HEK293 (cell line): ENCODE measurements at regions not wholly inside any gene's neighbourhood (a gene's known extent, or its start where the extent isn't known, plus 50 kb on each side); places are given as distances from the start of the nearest gene placed in this dataset.

ENCODE experiments used
- CTCF ChIA-PET: fragments of 350-600 bp; formaldehyde crosslinking; extraction: SDS; loops from one replicate; lab custom pipeline; 2021; ENCODE audit warnings: antibody characterized with exemption; lab: Yijun Ruan, JAX
- POLR2A ChIA-PET: fragments of 300-600 bp; formaldehyde crosslinking; extraction: SDS; loops from one replicate; lab custom pipeline; 2020; ENCODE audit warnings: antibody characterized with exemption, inconsistent platforms; lab: Yijun Ruan, JAX
- H3K27ac ChIP-seq: fragments of 200-500 bp; sonication (Bioruptor generic); 2 replicates; pipeline ENCODE4 v1.5.1; 2014; ENCODE audit warnings: low read depth, low read length, control low read depth, inconsistent platforms; ENCODE audit errors: extremely low read depth
- H3K36me3 ChIP-seq, 2 experiments: fragments of 200-500 bp in 1 of 2; sonication (Bioruptor generic) in 1 of 2; 1 replicate in 1 of 2; 2 replicates in 1 of 2; pipeline ENCODE4 v1.5.1; 2014 to 2017; ENCODE audit warnings: inconsistent platforms in 2 of 2, low read length in 2 of 2; ENCODE audit not compliant: control insufficient read depth in 2 of 2, insufficient read depth in 1 of 2
- H3K4me1 ChIP-seq: fragments of 200-500 bp; sonication (Bioruptor generic); 2 replicates; pipeline ENCODE4 v1.5.1; 2014; ENCODE audit warnings: mild to moderate bottlenecking, low read length, inconsistent platforms; ENCODE audit not compliant: control insufficient read depth, insufficient read depth
- H3K4me3 ChIP-seq: 2 replicates; pipeline ENCODE4 v1.5.1; 2011; ENCODE audit warnings: low read depth, mild to moderate bottlenecking, control low read depth, low read length, moderate library complexity
- H3K9me3 ChIP-seq: fragments of 200-500 bp; sonication (Bioruptor generic); 2 replicates; pipeline ENCODE4 v1.5.1; 2014; ENCODE audit warnings: low read depth, low read length, inconsistent platforms; ENCODE audit not compliant: control insufficient read depth, insufficient read depth
- GLIS2 ChIP-seq: fragments of 450-650 bp; formaldehyde crosslinking; IDR thresholded peaks from 2 replicates; pipeline ENCODE4 v1.5.1; 2016; ENCODE audit warnings: missing biosample characterization, missing genetic modification characterization
- IKZF3 ChIP-seq: fragments of 450-650 bp; IDR thresholded peaks from 2 replicates; pipeline ENCODE4 v1.5.0; 2018; ENCODE audit warnings: missing biosample characterization, mild to moderate bottlenecking, missing genetic modification characterization, moderate library complexity
- PRDM4 ChIP-seq: fragments of 450-650 bp; formaldehyde crosslinking; IDR thresholded peaks from 2 replicates; pipeline ENCODE4 v1.5.1; 2017; ENCODE audit warnings: missing biosample characterization, missing genetic modification characterization
- SP3 ChIP-seq: fragments of 450-650 bp; formaldehyde crosslinking; IDR thresholded peaks from 2 replicates; pipeline ENCODE4 v1.5.1; 2016; ENCODE audit warnings: missing biosample characterization, missing genetic modification characterization
- ZBTB26 ChIP-seq: fragments of 450-650 bp; formaldehyde crosslinking; optimal IDR thresholded peaks from 2 replicates; pipeline ENCODE3; 2016; ENCODE audit warnings: missing biosample characterization, mild to moderate bottlenecking, missing genetic modification characterization
- ZFP3 ChIP-seq: fragments of 450-650 bp; formaldehyde crosslinking; IDR thresholded peaks from 2 replicates; pipeline ENCODE4 v1.5.1; 2016; ENCODE audit warnings: low read depth, missing biosample characterization, missing genetic modification characterization
- ZFP69B ChIP-seq: fragments of 450-650 bp; formaldehyde crosslinking; IDR thresholded peaks from 2 replicates; pipeline ENCODE4 v1.5.1; 2016; ENCODE audit warnings: missing biosample characterization, missing genetic modification characterization
- ZNF138 ChIP-seq: fragments of 450-650 bp; formaldehyde crosslinking; IDR thresholded peaks from 2 replicates; pipeline ENCODE4 v1.5.1; 2016; ENCODE audit warnings: missing biosample characterization, missing genetic modification characterization, borderline replicate concordance
- ZNF174 ChIP-seq: fragments of 450-650 bp; formaldehyde crosslinking; IDR thresholded peaks from 2 replicates; pipeline ENCODE4 v1.5.0; 2017; ENCODE audit warnings: missing biosample characterization, mild to moderate bottlenecking, missing genetic modification characterization
- ZNF335 ChIP-seq: fragments of 450-650 bp; formaldehyde crosslinking; conservative IDR thresholded peaks from 2 replicates; pipeline ENCODE4 v1.5.1; 2016; ENCODE audit warnings: missing biosample characterization, missing genetic modification characterization
- ZNF341 ChIP-seq: fragments of 450-650 bp; formaldehyde crosslinking; IDR thresholded peaks from 2 replicates; pipeline ENCODE4; 2016; ENCODE audit warnings: low read depth, missing biosample characterization, missing genetic modification characterization
- ZNF366 ChIP-seq: fragments of 450-650 bp; formaldehyde crosslinking; conservative IDR thresholded peaks from 2 replicates; pipeline ENCODE4 v1.5.1; 2016; ENCODE audit warnings: missing biosample characterization, missing genetic modification characterization
- ZNF449 ChIP-seq: fragments of 450-650 bp; formaldehyde crosslinking; IDR thresholded peaks from 2 replicates; pipeline ENCODE4 v1.5.1; 2017; ENCODE audit warnings: missing biosample characterization, mild to moderate bottlenecking, missing genetic modification characterization, moderate library complexity
- ZNF548 ChIP-seq: fragments of 450-650 bp; formaldehyde crosslinking; IDR thresholded peaks from 2 replicates; pipeline ENCODE4 v1.5.1; 2016; ENCODE audit warnings: missing biosample characterization, missing genetic modification characterization
- ZNF76 ChIP-seq: fragments of 450-650 bp; formaldehyde crosslinking; IDR thresholded peaks from 2 replicates; pipeline ENCODE4; 2016; ENCODE audit warnings: low read depth, missing biosample characterization, missing genetic modification characterization, borderline replicate concordance
- TF ChIP-seq, protein P1 (sequence below): fragments of 450-650 bp; formaldehyde crosslinking; IDR thresholded peaks from 2 replicates; pipeline ENCODE4 v1.5.1; 2016; ENCODE audit warnings: missing biosample characterization, missing genetic modification characterization
- TF ChIP-seq, protein P2 (sequence below): fragments of 450-650 bp; formaldehyde crosslinking; IDR thresholded peaks from 2 replicates; pipeline ENCODE4 v1.5.1; 2016; ENCODE audit warnings: missing biosample characterization, missing genetic modification characterization
- TF ChIP-seq, protein P3 (sequence below): fragments of 450-650 bp; formaldehyde crosslinking; IDR thresholded peaks from 2 replicates; pipeline ENCODE4 v1.5.1; 2016; ENCODE audit warnings: missing biosample characterization, missing genetic modification characterization

GRCh38 chr2:58427572-58428095 is 186.5 kb upstream of the FANCL start:
- H3K4me3 ChIP-seq: peak overlapping the region; percentile 45
- no peaks in the 10 kb centered on the region for H3K36me3 ChIP-seq
- peaks cover 3% of the 10 kb centered on the region; the same call in 1 of the 2 replicates for H3K4me1 ChIP-seq
- H3K27ac ChIP-seq: peak overlapping the region; percentile 59; the same call in 1 of the 2 replicates
- H3K9me3 ChIP-seq: no peaks in the 10 kb centered on the region
- ChIA-PET POLR2A (interaction anchor here (0.5 to 0.8 kb wide), 4 partner anchors 20 to 1180 kb away, joined by 3 to 5 read pairs (median 4); no protein-coding TSS in a partner anchor), CTCF (no interaction called here)
- TF ChIP-seq ZFP3 (tag by site-specific recombination): no peak
- no peak for TF ChIP-seq PRDM4 (tag by site-specific recombination)
- TF ChIP-seq GLIS2 (tag by site-specific recombination): peak; percentile 53
- TF ChIP-seq, protein P1, sequence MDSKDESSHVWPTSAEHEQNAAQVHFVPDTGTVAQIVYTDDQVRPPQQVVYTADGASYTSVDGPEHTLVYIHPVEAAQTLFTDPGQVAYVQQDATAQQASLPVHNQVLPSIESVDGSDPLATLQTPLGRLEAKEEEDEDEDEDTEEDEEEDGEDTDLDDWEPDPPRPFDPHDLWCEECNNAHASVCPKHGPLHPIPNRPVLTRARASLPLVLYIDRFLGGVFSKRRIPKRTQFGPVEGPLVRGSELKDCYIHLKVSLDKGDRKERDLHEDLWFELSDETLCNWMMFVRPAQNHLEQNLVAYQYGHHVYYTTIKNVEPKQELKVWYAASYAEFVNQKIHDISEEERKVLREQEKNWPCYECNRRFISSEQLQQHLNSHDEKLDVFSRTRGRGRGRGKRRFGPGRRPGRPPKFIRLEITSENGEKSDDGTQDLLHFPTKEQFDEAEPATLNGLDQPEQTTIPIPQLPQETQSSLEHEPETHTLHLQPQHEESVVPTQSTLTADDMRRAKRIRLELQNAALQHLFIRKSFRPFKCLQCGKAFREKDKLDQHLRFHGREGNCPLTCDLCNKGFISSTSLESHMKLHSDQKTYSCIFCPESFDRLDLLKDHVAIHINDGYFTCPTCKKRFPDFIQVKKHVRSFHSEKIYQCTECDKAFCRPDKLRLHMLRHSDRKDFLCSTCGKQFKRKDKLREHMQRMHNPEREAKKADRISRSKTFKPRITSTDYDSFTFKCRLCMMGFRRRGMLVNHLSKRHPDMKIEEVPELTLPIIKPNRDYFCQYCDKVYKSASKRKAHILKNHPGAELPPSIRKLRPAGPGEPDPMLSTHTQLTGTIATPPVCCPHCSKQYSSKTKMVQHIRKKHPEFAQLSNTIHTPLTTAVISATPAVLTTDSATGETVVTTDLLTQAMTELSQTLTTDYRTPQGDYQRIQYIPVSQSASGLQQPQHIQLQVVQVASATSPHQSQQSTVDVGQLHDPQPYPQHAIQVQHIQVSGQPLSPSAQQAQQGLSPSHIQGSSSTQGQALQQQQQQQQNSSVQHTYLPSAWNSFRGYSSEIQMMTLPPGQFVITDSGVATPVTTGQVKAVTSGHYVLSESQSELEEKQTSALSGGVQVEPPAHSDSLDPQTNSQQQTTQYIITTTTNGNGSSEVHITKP (tag by site-specific recombination): peak; percentile 48; the same call in 1 of the 2 replicates
- TF ChIP-seq, protein P2, sequence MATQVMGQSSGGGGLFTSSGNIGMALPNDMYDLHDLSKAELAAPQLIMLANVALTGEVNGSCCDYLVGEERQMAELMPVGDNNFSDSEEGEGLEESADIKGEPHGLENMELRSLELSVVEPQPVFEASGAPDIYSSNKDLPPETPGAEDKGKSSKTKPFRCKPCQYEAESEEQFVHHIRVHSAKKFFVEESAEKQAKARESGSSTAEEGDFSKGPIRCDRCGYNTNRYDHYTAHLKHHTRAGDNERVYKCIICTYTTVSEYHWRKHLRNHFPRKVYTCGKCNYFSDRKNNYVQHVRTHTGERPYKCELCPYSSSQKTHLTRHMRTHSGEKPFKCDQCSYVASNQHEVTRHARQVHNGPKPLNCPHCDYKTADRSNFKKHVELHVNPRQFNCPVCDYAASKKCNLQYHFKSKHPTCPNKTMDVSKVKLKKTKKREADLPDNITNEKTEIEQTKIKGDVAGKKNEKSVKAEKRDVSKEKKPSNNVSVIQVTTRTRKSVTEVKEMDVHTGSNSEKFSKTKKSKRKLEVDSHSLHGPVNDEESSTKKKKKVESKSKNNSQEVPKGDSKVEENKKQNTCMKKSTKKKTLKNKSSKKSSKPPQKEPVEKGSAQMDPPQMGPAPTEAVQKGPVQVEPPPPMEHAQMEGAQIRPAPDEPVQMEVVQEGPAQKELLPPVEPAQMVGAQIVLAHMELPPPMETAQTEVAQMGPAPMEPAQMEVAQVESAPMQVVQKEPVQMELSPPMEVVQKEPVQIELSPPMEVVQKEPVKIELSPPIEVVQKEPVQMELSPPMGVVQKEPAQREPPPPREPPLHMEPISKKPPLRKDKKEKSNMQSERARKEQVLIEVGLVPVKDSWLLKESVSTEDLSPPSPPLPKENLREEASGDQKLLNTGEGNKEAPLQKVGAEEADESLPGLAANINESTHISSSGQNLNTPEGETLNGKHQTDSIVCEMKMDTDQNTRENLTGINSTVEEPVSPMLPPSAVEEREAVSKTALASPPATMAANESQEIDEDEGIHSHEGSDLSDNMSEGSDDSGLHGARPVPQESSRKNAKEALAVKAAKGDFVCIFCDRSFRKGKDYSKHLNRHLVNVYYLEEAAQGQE (tag by site-specific recombination): peak; percentile 85
- TF ChIP-seq ZNF335 (tag by site-specific recombination): peak; percentile 70
- TF ChIP-seq ZNF366 (tag by site-specific recombination): 0 out of 2 replicates have a peak, but pooled peaks have one; percentile 10
- TF ChIP-seq ZNF449 (tag by site-specific recombination): peak; percentile 37; the same call in 1 of the 2 replicates
- TF ChIP-seq ZNF76 (tag by site-specific recombination): no peak
- peak; percentile 60 for TF ChIP-seq ZNF341 (tag by site-specific recombination)
- TF ChIP-seq, protein P3, sequence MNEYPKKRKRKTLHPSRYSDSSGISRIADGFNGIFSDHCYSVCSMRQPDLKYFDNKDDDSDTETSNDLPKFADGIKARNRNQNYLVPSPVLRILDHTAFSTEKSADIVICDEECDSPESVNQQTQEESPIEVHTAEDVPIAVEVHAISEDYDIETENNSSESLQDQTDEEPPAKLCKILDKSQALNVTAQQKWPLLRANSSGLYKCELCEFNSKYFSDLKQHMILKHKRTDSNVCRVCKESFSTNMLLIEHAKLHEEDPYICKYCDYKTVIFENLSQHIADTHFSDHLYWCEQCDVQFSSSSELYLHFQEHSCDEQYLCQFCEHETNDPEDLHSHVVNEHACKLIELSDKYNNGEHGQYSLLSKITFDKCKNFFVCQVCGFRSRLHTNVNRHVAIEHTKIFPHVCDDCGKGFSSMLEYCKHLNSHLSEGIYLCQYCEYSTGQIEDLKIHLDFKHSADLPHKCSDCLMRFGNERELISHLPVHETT (tag by site-specific recombination): no peak
- TF ChIP-seq SP3 (tag by site-specific recombination): peak; percentile 30; the same call in 1 of the 2 replicates
- TF ChIP-seq ZBTB26 (tag by site-specific recombination): peak; percentile 59
- TF ChIP-seq IKZF3 (tag by site-specific recombination): peak; percentile 55; the same call in 1 of the 2 replicates
- no peak for TF ChIP-seq ZNF548 (tag by site-specific recombination)
- no peak for TF ChIP-seq ZNF138
- no peak for TF ChIP-seq ZFP69B (tag by site-specific recombination)
- no peak for TF ChIP-seq ZNF174 (tag by site-specific recombination)
- TF ChIP-seq, all 188 proteins: peak for 10
